ENCODE measurements at regions not wholly inside any gene's neighbourhood (a gene's known extent, or its start where the extent isn't known, plus 50 kb on each side); places are given as distances from the start of the nearest gene placed in this dataset.
"Not testable (repeated sequence)": the region's sequence is repeated elsewhere in the genome, so short reads cannot be mapped to it uniquely, and the experiment has no call there.

GRCh38 chr11:8772571-8773519 lies 90.3 kb downstream of the RPL27A start:
- no peak for DNase-seq (ENCODE audit: low read depth in 3 of 3)

GRCh38 chr11:8773916-8774539 lies 91.4 kb downstream of the RPL27A start:
- no peak for DNase-seq (ENCODE audit: low read depth in 3 of 3)

GRCh38 chr11:8774916-8775315 lies 92.3 kb downstream of the RPL27A start:
- not testable (repeated sequence) for DNase-seq (ENCODE audit: low read depth in 3 of 3)

GRCh38 chr11:8775332-8775731 lies 92.7 kb downstream of the RPL27A start:
- no peak for DNase-seq (ENCODE audit: low read depth in 3 of 3)

- DNase-seq (ENCODE audit: low read depth in 3 of 3) = no peak
Observed at GRCh38 chr11:8775734-8776133, 93.1 kb downstream of the RPL27A start.

GRCh38 chr11:8776209-8776608 lies 93.6 kb downstream of the RPL27A start:
- no peak for DNase-seq (ENCODE audit: low read depth in 3 of 3)

- no peak for DNase-seq (ENCODE audit: low read depth in 3 of 3)
Observed at GRCh38 chr11:8777907-8778767, 95.5 kb downstream of the RPL27A start.

GRCh38 chr11:8779107-8779506 lies 96.5 kb downstream of the RPL27A start:
- DNase-seq (ENCODE audit: low read depth in 3 of 3) = no peak

GRCh38 chr11:8779732-8780131 lies 97.1 kb downstream of the RPL27A start:
- DNase-seq (ENCODE audit: low read depth in 3 of 3) = no peak

- no peak for DNase-seq (ENCODE audit: low read depth in 3 of 3)
Observed at GRCh38 chr11:8784954-8785353, 102.4 kb downstream of the RPL27A start.

GRCh38 chr11:8785457-8785856 lies 102.9 kb downstream of the RPL27A start:
- no peak for DNase-seq (ENCODE audit: low read depth in 3 of 3)

- DNase-seq (ENCODE audit: low read depth in 3 of 3) = no peak
Observed at GRCh38 chr11:8785998-8786397, 103.4 kb downstream of the RPL27A start.

- DNase-seq (ENCODE audit: low read depth in 3 of 3) = no peak
Observed at GRCh38 chr11:8786933-8787332, 104.3 kb downstream of the RPL27A start.

GRCh38 chr11:8787372-8787771 lies 104.8 kb downstream of the RPL27A start:
- no peak for DNase-seq (ENCODE audit: low read depth in 3 of 3)

GRCh38 chr11:8788616-8789015 lies 106.0 kb downstream of the RPL27A start:
- no peak for DNase-seq (ENCODE audit: low read depth in 3 of 3)

GRCh38 chr11:8789864-8790263 lies 107.3 kb downstream of the RPL27A start:
- DNase-seq (ENCODE audit: low read depth in 3 of 3) = no peak

- no peak for DNase-seq (ENCODE audit: low read depth in 3 of 3)
Observed at GRCh38 chr11:8790968-8791367, 108.4 kb downstream of the RPL27A start.

GRCh38 chr11:8792710-8793109 lies 110.1 kb downstream of the RPL27A start:
- DNase-seq (ENCODE audit: low read depth in 3 of 3) = no peak

GRCh38 chr11:8793114-8793777 lies 110.7 kb downstream of the RPL27A start:
- no peak for DNase-seq (ENCODE audit: low read depth in 3 of 3)

GRCh38 chr11:8794126-8794525 lies 111.5 kb downstream of the RPL27A start:
- DNase-seq (ENCODE audit: low read depth in 3 of 3) = no peak

GRCh38 chr11:8794677-8795103 lies 112.1 kb downstream of the RPL27A start:
- no peak for DNase-seq (ENCODE audit: low read depth in 3 of 3)

GRCh38 chr11:8796941-8797340 lies 114.0 kb upstream of the AKIP1 start:
- no peak for DNase-seq (ENCODE audit: low read depth in 3 of 3)

Data from stimulated activated CD4-positive, alpha-beta T cell treated with anti-CD3 and anti-CD28 coated beads, TNF-alpha, amount 100 ng/mL, for 48 hours (primary cell).